GM12892 (cell line): ENCODE measurements at regions not wholly inside any gene's neighbourhood (a gene's known extent, or its start where the extent isn't known, plus 50 kb on each side); places are given as distances from the start of the nearest gene placed in this dataset.

Source experiments
- DNase-seq: peaks from one replicate; pipeline ENCODE4 v3.0.0; 2011; ENCODE audit not compliant: insufficient read length
- FAIRE-seq: peaks from 2 replicates; lab custom pipeline; 2011; peaks lifted over from hg19 to GRCh38; lab: Jason Lieb, UNC
- POLR2A ChIP-seq: IDR thresholded peaks from 2 replicates; pipeline ENCODE4 v1.6.1; 2011; ENCODE audit warnings: low read depth, low read length, control low read depth
- POLR2AphosphoS5 ChIP-seq: IDR thresholded peaks from 2 replicates; pipeline ENCODE4 v1.6.1; 2011; ENCODE audit warnings: low read depth, low read length, control low read depth
- TAF1 ChIP-seq: IDR thresholded peaks from 2 replicates; pipeline ENCODE4 v1.6.1; 2011; ENCODE audit warnings: low read depth, mild to moderate bottlenecking, control low read depth, low read length, borderline replicate concordance

- FAIRE-seq (no peak), DNase-seq (no peak)
- TF ChIP-seq TAF1: no peak
- no peak for TF ChIP-seq POLR2A
- no peak for TF ChIP-seq POLR2AphosphoS5
Measured at GRCh38 chr3:95289295-95289694, 1226.4 kb downstream of the NSUN3 start.

- no peak for DNase-seq
Measured at GRCh38 chr3:95297581-95297980, 1234.7 kb downstream of the NSUN3 start.

GRCh38 chr3:95302044-95302443, 1239.2 kb downstream of the NSUN3 start:
- TF ChIP-seq POLR2AphosphoS5: no peak
- TF ChIP-seq TAF1: no peak
- TF ChIP-seq POLR2A: no peak
- DNase-seq (no peak), FAIRE-seq (no peak)

More at GRCh38 chr3:95297581-95297980, 1234.7 kb downstream of the NSUN3 start:
- FAIRE-seq: no peak
- TF ChIP-seq POLR2A (no peak), TAF1 (no peak), POLR2AphosphoS5 (no peak)

GRCh38 chr3:95310560-95310959, 1247.7 kb downstream of the NSUN3 start:
- FAIRE-seq: peak; percentile 27
- no peak for DNase-seq
- TF ChIP-seq TAF1 (no peak), POLR2A (no peak), POLR2AphosphoS5 (no peak)

GRCh38 chr3:95311272-95311671, 1248.4 kb downstream of the NSUN3 start:
- FAIRE-seq (peak; percentile 50), DNase-seq (no peak)
- no peak for TF ChIP-seq POLR2A

GRCh38 chr3:95312650-95313049, 1249.8 kb downstream of the NSUN3 start:
- TF ChIP-seq POLR2A (no peak), TAF1 (no peak), POLR2AphosphoS5 (no peak)
- DNase-seq: no peak
- no peak for FAIRE-seq

- DNase-seq: no peak
- TF ChIP-seq POLR2AphosphoS5: no peak
- TF ChIP-seq POLR2A: no peak
- no peak for TF ChIP-seq TAF1
- peak; percentile 51 for FAIRE-seq
Measured at GRCh38 chr3:95319921-95320494, 1257.1 kb downstream of the NSUN3 start.

GRCh38 chr3:95327478-95327877, 1264.6 kb downstream of the NSUN3 start:
- no peak for FAIRE-seq
- no peak for DNase-seq

GRCh38 chr3:95333826-95334225, 1271.0 kb downstream of the NSUN3 start:
- TF ChIP-seq TAF1 (no peak), POLR2A (no peak), POLR2AphosphoS5 (no peak)
- FAIRE-seq: no peak
- DNase-seq: no peak

More at GRCh38 chr3:95327478-95327877, 1264.6 kb downstream of the NSUN3 start:
- TF ChIP-seq POLR2A (no peak), TAF1 (no peak), POLR2AphosphoS5 (no peak)

- TF ChIP-seq POLR2AphosphoS5 (no peak), TAF1 (no peak), POLR2A (no peak)
- FAIRE-seq (no peak), DNase-seq (no peak)
Measured at GRCh38 chr3:95334461-95334860, 1271.6 kb downstream of the NSUN3 start.

- DNase-seq (no peak), FAIRE-seq (no peak)
- TF ChIP-seq TAF1 (no peak), POLR2A (no peak), POLR2AphosphoS5 (no peak)
Measured at GRCh38 chr3:95335517-95335916, 1272.7 kb downstream of the NSUN3 start.

- FAIRE-seq (no peak), DNase-seq (no peak)
- no peak for TF ChIP-seq TAF1
- no peak for TF ChIP-seq POLR2A
- TF ChIP-seq POLR2AphosphoS5: no peak
Measured at GRCh38 chr3:95338446-95338845, 1275.6 kb downstream of the NSUN3 start.
